ENCODE measurements at regions not wholly inside any gene's neighbourhood (a gene's known extent, or its start where the extent isn't known, plus 50 kb on each side); places are given as distances from the start of the nearest gene placed in this dataset.

- DNase-seq (ENCODE audit: low read depth) = no peak
Measured at GRCh38 chr4:22957774-22958309, 265.1 kb downstream of the GBA3 start.

DNA sequence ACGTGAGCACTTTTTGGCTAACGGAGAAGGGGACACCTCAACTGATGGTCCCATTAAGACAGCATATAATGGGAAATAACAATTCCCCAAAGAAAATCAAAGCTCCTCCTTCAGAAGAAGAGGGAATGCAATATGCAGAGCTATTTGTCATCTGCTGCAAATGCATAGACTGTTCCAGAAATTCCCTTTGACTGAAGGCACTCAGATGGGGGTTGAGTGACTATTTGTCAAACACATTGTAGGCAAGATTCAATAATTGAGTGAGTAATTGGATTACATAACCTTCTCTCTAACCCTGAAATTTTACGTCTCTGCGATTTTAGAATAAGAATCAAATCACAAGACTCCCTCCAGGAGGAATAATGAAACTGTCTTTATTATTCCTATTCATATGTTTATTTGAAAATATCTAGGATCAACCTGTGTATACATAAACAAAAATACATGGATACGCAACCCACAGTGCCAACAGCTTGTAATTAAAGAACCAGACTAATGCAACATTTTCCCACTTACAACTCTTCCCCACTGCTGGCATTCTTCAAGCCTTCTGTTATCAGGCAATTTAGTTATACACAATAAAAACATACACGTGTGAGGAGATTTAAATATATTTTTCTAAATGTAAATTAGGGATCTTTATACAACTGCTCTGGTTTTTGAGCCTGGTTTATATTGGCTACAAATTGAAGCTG, 256.6 kb downstream of the GBA3 start:
- DNase-seq (ENCODE audit: low read depth) = no peak

DNA sequence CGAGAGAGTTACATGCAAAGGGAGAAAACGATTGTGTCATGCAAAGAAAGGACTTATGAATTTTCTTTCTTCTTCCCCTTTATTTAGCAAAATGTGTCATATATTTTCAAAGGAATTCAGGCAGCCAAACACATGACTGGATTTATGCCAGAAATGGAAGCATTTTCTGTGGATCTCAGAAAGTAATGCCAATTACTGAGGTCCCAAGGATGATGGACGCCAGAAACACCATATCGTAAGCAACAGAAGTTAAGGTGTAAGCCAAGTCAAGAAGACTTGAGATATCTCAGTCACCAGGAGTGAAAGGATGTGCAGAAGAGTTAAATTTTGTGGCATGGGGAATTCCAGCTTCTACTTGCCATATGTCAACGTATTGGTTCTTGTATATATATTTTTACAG, 255.1 kb downstream of the GBA3 start:
- DNase-seq (ENCODE audit: low read depth) = no peak

DNA sequence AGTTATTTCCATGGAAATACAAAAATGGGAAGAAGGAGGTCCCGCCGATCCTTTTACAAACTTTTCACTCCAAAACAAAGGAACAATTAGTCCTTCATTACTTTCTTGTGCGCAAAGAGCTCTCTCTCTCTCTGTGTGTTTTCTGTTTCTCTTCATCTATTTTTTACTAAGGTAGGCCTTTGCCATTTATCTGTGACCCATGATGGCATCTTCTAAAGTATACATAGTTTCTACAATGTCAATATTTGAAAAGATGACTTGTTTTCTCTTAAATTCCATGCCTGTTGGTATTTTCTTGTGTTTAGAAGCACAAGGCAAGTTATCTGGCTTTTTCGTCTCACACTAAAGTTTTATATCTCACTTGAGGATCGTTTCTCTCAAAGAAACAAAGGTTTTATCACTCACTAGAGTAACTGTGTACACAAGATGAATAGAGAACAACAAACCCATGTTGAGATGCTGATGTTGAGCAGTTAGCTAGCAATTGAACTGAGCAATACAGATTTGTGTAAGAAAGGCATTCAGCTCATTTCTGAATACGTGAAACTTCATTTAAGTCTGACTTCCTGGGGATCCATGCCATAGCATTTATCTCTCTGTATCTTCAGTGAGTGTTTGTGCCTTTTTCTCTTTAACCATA, 250.3 kb downstream of the GBA3 start:
- no peak for DNase-seq (ENCODE audit: low read depth)

DNA sequence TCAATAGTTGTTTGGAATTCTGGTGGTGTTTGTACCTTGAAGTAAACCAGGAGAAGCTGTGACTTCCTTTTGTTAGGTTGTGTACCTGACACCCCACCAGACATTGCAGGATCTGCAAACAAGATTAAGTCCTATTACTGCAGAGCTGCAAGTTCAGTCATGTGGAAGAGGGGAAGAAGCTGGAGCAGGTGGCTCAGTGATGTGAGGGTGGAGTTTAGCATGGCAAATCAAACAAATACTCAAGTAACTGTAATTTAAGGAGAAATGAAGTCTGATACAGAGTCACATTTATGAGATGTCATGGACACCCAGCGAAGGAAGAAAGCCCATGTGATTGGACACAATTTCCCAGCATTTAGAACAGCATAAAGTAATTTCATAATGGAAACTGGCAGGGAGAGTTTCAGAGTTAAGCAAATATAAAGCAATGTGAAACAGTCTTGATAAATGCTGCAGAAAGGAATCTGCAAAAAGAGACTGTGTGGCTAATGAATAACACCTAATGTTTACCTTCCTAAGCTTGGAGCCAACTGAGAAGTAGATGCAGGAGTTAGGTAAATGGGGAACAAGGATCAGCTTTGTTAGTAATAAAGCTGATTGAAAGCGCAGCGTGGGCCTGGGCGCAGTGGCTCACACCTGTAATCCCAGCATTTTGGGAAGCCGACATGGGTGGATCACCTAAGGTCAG, 249.1 kb downstream of the GBA3 start:
- no peak for DNase-seq (ENCODE audit: low read depth)

- no peak for DNase-seq (ENCODE audit: low read depth)
Measured at GRCh38 chr4:22932326-22932725, 239.6 kb downstream of the GBA3 start.

DNA sequence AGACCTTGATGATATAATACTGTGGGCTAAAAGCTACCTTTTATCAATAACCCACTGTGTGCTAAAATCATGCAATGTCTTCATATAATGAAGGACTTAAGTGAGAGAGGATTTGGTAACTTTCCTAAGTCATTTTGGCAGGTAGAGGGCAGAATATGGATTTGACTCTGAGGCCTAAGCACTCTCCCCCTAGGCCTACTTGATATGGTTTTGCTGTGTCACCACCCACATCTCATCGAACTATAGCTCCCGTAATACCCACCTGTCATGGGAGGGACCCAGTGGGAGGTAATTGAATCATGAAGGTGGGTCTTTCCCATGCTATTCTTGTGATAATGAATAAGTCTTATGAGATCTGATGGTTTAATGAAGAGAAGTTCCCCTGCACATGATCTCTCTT, 229.7 kb downstream of the GBA3 start:
- DNase-seq (ENCODE audit: low read depth) = no peak

- no peak for DNase-seq (ENCODE audit: low read depth)
Measured at GRCh38 chr4:22921936-22922335, 229.2 kb downstream of the GBA3 start.

DNA sequence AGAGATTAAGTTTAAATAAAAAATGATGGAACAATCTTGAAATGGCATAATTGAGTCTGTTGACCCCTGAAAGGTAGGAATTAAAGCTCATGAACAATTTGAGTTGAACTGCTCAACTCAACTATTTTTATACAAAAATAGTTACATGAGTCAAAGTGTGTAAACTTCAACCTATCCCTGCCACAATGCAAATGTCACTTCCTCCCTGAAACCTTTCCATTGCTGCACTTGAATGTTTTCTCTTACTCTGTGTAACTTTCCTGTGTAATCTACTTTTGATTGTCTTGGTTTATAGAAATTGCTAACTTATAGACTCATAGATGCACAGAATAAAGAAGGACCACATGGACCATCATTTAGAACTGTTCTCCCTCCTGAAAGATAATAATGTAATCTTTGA, 218.5 kb downstream of the GBA3 start:
- DNase-seq (ENCODE audit: low read depth) = no peak

GRCh38 chr4:22910200-22910599, 217.5 kb downstream of the GBA3 start:
- no peak for DNase-seq (ENCODE audit: low read depth)

DNA sequence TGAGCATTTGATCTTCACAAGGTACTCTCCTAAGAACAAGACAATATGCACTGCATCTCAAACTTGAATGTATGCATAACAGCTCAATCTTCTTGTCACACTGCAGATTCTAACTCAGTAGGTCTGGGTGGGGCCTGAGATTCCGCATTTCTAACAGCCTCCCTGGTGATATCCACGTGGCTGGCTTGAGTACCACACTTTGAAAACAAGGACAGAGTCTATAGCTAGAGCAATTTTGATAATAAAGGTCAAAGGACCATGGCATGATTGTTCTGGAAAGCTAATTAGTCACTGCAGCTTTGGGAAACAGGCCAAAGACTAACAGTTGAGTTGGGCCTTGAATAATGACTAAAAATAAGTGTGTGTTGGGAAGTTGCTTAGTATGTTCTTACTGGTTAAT, 213.3 kb downstream of the GBA3 start:
- DNase-seq (ENCODE audit: low read depth) = no peak

DNA sequence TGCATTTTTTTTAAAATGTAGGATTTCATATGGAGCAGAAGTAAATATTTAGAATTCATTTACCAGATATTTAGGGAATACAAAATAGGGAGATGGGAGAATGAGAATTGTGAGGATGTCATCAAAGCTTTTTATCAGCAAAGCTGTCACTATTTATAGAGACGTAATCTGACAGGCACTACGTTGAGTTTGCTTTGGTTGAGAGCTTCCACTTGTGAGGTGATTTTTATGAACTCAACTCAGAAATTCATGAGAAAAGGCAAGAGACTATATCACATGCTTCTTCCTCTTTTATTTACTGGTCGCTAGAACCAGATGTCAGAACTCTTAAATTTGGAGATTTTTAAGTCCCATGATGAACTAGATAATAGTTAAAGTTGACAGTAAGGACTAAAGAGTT, 211.2 kb downstream of the GBA3 start:
- no peak for DNase-seq (ENCODE audit: low read depth)

DNA sequence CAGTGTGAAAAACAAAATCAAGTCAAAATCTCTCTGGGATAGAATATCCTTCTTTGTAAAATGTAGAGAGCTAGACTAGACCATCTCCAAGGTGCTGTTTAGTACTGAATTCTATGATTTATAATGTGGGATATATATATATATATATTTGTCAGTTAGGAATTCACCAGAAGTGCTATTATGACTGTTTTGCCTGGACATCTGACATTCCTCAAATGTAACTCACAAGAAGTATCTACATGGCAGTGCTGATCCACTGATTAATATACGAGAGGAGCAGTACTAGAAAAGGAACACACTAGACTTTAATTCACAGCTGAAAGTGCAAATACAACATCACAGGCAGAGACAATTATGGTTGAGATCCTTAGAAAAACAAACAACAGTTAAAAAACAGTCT, 208.9 kb downstream of the GBA3 start:
- no peak for DNase-seq (ENCODE audit: low read depth)

GRCh38 chr4:22900876-22901275, 208.1 kb downstream of the GBA3 start:
- no peak for DNase-seq (ENCODE audit: low read depth)

DNA sequence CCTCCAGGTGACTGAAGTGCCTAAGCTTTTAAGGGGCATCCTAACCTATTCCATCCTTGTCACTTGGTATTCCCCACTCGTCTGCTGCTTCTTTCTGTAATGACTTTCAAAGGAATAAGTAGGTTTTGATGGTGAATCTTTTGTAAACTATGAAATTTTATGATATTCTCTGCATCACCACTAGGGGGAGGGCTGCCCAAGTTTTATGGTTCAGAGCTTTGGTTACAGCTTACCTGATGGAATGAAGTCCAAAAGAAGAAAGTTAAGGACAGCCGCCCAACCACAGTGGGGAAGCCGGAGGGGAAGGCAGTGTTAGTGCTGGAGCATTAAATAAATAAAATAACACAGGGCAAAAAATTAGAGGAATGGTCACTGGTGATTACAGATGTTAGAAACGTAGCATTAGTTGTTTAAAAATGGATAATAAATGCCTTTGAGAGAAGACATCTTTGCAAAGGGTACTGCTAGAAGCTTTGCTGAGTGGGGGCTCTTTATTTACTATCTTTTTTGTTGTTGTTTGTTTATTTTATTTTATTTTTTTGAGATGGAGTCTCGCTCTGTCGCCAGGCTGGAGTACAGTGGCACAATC, 204.9 kb downstream of the GBA3 start:
- no peak for DNase-seq (ENCODE audit: low read depth)

- no peak for DNase-seq (ENCODE audit: low read depth)
Measured at GRCh38 chr4:22895482-22895881, 202.7 kb downstream of the GBA3 start.

GRCh38 chr4:22884157-22884556, 191.4 kb downstream of the GBA3 start:
- DNase-seq (ENCODE audit: low read depth) = no peak

DNA sequence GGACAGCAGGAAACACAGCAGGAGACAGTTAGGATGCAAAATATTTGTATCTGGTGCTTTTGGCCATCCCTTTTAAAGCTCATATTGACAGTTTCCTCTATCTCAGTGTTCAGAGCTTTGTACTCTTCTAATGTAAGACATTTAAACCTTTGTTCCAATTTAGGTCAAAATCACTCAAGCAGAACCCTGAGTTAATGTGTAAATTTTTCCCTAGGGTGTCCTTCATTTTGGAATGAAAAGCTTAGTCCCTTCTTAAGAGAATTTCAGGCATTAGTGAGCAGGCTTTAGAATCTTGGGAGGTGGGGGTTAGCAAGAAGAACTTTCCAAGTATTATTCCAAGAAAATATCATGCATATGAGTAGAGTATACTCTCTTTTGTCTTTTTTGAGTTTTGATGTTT, 188.7 kb downstream of the GBA3 start:
- no peak for DNase-seq (ENCODE audit: low read depth)

DNA sequence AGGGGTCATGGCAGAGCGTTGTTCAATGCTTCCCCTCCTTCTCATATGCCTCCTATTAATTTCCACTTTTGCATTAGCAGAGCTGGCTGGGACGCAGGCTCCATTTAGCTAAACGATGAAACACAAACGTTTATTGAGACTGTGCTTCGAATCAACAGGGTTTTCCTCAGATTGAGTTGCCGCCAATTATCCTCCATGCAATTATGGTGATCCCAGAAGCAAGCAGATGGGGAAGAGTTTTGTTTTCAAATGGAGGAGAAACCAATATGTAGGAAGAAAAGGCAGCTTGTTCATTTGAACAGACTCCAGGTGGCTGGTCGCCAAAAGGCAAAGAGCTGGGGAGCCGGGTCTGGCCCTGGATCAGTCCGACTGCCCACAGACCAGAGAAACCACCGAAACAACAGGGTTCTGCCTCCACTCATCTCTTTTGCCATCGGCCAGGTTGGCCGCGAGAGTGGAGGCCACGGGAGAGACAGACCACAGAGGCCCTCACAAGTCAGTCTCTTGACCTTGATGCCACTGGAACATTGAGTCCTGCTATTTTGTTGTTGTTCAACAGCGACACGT, 184.8 kb downstream of the GBA3 start:
- no peak for DNase-seq (ENCODE audit: low read depth)

GRCh38 chr4:22876270-22876669, 183.5 kb downstream of the GBA3 start:
- no peak for DNase-seq (ENCODE audit: low read depth)

- no peak for DNase-seq (ENCODE audit: low read depth)
Measured at GRCh38 chr4:22875587-22876257, 183.0 kb downstream of the GBA3 start.

DNA sequence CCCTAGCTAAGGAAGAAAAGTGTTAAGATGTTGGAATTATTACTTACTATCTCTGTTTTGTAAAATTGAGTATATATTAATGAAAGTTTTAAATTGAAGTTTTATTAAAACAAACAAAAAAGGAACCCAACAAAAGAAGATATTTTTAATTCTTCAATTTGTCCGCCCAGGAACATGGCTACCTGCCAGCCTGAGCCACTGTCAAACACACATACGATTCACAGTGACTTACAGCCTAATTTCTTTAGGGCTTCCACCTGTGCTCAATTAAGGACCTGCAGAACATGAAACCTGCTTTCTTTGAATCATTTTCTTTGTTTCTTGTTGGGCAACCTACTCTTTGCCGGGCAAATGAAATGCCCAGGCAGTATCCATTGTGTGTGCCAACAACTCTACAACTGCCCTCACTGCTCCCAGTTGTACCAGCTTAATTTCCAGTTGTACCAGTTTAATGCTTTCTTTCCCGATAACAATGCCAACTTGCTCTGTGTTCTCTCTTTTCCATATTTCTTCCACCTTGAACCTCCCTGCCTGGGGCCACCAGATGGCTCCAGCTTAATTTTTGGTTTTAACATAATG, 181.7 kb downstream of the GBA3 start:
- DNase-seq (ENCODE audit: low read depth) = no peak
